DMS79 (cell line): ENCODE measurements at regions not wholly inside any gene's neighbourhood (a gene's known extent, or its start where the extent isn't known, plus 50 kb on each side); places are given as distances from the start of the nearest gene placed in this dataset.
"Not testable (repeated sequence)": the region's sequence is repeated elsewhere in the genome, so short reads cannot be mapped to it uniquely, and the experiment has no call there.

ENCODE experiments used
- DNase-seq: peaks from one replicate; lab custom pipeline; 2025; lab: John Stamatoyannopoulos, UW

DNA sequence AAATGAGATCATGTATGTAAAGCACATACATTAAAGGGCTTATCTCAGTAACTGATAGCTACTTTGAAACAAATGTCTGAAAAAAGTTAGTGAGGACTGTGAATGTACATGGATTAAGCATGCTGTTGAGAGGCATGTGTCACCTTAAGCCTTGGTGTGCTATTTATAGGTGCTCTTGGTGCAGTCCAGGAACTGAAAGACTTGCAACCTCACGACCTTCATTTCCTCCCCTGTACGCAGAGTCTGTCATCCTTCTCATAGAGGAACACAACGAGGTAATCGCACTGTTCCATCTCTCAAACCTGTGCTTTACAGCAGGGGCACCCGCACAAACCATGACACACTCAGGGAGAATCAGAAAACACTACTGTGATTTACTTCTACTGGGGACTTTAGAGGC, 65.6 kb downstream of the UFM1 start:
- no peak for DNase-seq

DNA sequence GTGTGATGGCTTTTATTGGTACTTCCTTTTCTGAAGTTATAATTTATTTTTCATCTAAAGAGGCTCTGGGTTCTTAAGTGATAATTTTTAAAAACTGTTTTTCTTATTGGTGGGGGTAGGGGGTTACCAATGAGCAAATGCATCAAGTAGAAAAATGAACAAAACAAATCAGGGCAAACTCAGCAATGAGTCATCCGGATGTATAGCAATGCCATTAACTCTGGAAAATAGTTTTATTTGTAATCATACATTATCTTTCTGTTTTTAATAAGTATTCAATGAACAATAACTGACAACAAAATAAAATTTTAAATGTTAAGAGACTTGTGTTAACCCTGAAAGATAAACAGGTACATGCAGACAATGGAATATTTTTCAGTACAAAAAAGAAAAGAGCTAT, 67.6 kb downstream of the UFM1 start:
- DNase-seq = no peak

DNA sequence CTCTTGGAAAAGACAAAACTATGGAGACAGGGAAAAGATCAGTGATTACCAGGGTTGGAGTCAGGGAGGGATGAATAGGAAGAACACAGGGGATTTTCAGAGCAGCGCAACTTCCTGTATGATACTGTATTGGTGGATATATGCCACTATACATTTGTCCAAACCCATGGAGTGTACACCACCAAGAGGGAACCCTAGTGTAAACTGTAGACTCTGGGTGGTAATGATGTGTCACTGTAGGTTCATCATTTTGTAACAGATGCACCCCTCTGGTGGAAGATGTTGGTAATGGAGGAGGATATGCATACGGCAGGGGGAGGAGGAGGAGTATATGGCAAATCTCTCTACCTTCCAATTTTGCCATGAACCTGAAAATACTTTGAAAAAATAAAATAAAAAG, 68.1 kb downstream of the UFM1 start:
- no peak for DNase-seq

DNA sequence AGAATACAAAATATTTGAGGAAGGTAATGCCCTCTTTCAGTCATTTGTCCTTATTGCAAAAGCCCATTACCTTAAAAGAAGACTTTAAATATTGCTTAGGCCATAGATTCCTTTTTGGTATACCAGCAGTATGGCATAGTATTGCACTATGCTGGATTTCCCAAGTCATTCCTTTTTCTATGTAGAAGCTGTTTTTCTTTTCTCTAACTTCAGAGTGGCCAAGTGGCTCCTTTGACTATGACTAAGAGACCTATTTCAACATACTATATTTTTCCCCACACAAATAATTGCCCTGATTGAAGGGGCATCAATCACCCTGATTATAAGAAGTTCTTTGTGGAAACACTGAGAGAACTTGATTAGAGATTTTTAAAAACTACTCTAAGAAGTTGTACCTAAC, 68.6 kb downstream of the UFM1 start:
- DNase-seq = no peak

DNA sequence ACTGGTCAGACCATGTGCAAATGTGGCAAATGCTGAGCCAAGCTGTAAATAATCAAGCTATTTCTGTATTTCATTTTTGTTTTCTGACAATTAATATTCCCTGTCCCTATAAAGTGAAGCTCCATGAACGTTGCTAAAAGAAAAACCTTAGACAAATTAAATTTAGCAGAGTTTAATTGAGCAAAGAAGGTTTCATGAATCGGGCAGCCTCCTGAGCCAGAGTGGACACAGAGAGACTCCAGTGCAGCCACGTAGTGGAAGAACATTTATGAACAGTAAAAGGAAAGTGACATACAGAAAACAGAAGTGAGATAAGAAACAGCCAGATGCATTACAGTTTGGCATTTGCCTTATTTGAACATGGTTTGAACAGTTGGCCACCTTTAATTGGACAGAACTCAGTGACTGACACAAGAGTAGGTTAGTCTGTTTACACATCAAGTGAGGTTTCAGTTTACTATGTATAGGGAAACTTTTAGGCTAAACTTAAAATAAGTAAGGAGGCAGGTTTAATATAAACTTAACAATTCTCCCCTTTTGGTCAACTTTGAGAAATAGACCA, 69.7 kb downstream of the UFM1 start:
- no peak for DNase-seq

DNA sequence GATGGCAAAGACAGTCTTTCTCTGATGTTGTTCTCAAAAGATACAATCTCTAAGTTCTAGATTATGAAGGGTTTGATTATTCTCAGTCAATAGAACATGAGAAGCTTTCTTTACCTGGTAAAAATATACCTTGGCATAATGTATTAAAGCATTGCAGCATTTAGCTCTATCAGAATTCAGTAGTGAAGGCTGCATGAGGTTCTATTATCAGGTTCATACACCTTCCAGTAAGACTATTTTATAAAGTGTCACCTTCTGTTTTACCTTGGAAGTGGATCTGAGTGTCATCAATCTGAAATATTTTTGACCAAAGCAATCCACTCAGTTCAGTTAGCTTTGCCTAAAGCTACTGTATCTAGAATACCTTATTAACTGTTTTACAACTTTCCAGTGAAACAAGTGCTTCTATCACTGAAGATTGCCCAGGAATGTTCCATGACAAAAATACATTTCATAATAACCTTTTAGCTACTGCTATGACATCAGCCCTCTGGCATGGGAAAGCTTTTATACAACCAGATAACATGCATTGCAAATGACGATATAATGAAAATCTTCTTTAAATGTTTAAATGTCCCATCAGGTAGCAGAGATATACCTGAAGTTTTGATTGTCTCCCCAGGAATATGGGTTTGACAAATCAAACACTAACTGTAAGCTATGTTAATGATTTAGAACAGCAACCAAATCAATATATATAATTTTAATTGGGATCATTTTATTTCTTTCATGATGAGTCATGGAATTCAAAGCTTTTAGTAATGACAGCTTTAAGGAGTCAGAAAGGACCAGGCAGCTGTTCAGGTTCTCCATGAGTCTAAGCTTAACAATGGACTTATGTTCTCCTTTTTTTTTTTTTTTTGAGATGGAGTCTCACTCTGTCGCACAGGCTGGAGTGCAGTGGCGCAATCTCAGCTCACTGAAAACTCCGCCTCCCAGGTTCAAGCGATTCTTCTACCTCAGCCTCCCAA, 72.2 kb downstream of the UFM1 start:
- no peak for DNase-seq

DNA sequence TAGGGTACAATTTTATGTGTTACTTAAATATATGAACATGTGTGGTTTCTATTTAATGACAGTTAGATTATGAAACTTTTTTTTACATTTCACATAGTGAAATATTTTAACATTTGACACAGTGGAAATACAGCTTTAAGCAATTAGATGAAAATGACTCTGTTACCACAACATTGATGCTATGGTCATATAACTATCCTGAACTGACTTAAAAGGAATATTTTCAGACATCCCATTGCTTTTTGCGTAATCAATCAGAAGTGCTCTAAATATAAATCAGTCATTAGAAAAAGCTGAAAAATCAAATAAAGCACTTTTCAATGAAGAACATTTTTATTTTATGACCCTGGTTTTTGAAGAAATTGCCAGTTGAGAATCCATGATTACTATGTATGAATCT, 80.3 kb downstream of the UFM1 start:
- DNase-seq = no peak

DNA sequence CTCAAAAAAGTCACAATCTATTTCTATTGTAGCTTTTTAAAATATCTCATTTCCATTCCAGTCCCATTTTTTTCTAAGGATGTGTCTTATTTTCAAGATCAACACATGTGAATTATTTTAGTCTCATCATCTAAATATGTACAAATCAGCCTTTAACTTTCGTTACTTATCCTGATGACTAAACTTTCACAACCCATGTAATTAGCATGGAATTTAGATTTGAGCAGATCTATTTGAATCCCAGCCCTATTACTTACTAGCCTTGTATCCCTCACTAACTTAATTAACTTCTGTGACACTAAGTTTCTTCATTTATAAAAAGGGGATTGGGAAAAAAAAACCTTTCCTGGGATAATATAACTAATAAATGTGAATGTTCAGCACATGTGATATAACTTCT, 81.1 kb downstream of the UFM1 start:
- no peak for DNase-seq

DNA sequence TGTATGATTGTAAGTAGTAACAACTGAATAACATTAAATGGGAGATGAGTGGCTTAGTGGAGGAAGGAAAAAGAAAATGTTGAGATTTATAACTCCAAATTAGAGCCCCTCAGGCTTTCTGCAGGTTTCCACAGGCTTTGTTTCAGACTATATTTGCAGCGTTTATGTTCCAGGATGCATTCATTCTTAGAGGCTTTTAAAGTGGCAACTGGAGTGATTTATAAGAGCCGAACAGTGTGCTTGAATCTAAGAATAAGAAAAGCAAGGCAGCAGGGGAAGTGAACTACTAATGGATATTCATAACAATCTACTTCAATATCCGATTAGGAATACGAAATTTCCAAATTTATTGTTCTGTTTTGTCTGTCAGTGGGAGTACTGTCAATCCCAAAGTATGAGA, 91.0 kb downstream of the UFM1 start:
- DNase-seq = no peak

DNA sequence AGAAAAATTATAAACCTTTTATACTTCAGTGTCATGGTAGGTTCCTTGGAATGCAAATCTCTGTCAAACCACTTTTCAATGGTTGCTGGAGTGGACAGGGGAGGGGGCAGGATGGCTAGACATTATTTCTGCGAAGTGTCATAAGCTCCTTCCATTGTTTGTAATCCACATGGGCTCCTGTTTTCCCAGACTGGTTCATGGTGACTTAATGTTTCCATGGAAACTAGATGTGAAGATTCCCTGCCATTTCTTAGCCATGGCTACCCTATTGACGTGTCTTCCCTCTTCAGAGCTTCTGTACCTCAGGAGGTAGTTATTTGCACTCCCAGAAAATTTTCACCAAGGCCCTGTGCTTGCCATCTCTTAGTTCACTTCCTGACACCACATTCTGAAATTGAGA, 95.3 kb downstream of the UFM1 start:
- DNase-seq = no peak

DNA sequence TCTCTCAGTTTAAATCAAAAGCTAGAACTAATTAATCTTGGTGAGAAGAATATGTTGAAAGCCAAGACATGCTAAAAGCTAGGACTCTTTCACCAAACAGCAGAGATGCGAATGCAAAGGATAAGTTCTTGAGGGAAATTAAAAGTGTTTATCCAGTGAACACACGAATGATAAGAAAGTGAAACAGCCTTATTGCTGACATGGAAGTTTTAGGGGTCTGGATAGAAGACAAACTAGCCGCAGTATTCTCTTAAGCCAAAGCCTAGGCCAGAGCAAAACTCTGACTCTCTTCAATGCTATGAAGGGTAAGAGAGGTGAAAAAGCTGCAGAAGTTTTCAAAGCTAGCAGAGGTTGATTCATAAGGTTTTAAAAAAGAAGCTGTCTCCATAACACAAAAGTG, 103.0 kb downstream of the UFM1 start:
- no peak for DNase-seq

DNA sequence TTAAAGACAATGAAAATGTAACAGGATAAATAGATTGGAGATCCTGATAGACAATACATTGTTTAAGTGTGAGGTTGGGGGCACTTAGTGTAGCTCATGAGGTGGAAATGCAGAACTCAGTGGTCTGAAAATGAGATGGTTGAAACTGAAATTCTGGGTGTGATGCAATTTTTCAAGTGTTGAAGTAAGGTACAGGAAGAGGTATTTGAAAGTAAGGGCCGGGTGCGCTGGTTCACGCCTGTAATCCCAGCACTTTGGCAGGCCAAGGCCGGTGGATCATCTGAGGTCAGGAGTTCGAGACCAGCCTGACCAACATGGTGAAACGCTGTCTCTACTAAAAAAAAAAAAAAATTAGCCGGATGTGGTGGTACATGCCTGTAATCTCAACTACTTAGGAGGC, 113.0 kb downstream of the UFM1 start:
- DNase-seq = no peak

DNA sequence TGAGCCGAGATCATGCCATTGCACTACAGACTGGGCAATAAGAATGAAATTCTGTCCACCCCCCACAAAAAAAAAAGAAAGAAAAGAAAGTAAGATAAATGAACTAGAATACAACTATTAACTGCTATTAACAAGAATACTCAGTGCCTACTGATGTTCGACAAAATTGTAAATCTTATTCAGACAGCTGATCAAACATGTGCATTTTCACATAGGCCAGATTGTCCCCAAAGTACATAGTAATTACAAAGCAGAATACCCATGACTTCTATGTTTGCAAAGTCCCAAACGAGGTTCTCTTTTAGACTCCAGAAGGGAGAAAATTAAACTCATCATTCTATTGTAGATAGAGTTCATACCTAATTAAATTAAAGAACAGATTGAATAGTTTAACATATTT, 113.4 kb downstream of the UFM1 start:
- no peak for DNase-seq

DNA sequence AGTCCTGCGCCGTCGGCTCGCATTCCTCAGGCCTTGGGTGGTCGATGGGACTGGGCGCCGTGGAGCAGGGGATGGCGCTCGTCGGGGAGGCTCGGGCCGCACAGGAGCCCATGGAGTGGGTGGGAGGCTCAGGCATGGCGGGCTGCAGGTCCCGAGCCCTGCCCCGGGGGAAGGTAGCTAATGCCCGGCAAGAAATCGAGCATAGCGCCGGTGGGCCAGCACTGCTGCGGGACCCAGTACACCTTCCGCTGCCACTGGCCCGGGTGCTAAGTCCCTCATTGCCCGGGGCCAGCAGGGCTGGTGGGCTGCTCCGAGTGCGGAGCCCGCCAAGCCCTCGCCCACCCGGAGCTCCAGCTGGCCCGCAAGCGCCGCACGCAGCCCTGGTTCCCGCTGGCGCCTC, 122.8 kb downstream of the UFM1 start:
- not testable (repeated sequence) for DNase-seq

DNA sequence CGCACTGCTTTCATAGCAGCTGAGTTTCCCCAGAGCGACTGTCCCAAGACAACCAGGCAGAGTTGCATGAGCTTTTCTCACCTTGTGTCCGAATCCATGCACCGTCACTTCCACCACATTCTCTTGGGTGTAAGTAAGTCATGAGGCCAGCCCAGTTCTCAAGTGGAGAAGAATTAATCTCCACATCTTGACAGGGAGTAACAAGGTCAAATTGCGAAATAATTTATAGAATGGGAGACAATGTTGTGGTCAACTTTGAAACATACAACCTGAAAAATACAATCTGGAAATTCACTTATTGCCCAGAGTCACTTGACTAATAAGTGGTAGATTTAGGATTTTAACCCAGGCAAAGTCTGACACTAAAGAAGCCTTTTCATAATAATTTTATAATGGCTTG, 123.7 kb downstream of the UFM1 start:
- DNase-seq = no peak

DNA sequence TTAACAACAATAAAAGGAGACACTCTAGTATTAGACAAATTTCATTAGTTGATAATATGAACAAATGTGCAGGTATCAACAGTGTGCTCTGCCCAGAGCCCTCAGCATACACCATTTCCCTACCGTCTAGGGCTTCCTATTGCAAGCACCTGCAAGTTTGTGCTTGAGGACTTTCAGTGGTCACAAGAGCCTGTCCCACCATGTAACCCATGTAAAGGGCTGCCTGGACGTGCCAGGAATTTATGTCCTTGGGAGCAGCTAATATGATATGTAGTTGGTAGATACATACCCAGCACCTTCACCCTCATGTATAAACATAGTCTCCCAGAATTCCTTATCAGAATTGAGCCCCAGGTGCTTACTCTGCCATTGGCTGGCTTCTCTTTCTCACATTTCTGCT, 128.0 kb downstream of the UFM1 start:
- no peak for DNase-seq

DNA sequence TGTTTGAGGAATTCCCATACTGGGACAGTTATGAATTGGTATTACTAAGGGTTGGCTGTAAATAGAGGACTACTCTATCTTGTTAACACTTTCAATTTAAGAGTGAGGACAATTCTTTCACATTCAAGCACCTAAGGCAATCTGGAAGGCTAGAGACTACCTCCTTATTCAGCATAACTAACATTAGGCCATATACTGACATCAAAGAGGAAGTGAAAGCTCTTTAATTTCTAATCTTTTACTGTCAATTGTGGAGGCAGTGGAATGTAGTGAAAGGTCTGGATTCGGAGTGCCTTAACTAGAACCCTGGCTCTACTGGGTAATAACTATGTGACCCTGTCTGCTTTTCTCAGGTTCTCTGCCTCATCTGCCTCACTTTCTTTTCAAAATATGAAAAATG, 134.0 kb downstream of the UFM1 start:
- no peak for DNase-seq

DNA sequence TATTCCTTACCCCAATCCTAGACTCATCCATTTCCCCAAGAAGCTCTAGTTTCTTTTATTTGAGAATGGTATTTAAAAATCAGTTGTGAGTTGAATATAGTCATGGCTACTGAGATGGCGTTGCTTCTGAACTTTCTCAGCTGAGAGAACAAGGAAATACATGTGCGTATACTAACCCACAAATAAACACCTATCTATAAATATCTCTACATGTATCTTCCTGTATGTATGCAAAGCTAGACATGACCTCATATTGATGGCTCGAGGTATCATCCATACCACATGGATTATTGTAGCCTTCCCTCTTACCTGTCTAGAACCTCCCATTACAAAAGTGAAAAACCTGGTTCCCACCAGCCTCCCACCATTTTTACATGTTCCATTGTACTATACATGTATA, 141.0 kb downstream of the UFM1 start:
- DNase-seq = no peak

DNA sequence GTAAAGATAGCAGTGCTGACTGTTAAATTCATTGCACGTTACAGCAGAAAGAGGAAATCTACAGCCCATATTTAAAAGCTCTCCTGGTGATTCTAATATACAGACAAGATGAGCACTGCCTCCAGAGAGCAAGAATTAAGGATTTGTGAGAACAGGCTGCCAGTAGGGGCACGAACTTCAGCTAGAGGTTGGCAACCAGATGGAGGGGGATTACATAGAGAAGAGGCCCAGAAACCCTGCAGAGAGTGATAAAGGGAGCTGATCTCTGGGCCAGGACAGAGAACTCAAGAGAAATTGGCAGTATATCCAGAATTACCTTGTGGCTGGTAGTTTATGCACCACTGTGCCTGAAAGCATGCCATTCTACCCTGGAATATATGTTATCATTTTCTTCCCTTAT, 144.8 kb downstream of the UFM1 start:
- no peak for DNase-seq

DNA sequence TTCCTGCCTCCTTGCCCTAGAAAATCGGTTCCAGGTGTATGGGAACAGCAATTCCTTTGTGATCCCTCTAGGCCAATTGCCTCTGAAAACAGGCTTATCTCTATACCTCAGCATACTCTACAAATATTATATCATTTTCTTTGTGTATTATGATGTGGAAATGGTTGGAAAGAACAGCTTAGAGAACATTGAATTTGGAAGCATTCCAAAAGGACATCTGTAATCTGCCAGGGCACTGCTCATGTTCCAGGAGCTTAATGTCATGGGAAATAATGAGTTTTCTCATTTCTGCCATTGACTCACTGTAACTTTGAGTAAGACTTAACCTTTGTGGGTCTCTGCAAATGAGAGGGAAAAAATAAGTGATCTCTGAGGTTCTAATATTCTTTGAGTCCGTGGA, 147.3 kb downstream of the UFM1 start:
- no peak for DNase-seq

DNA sequence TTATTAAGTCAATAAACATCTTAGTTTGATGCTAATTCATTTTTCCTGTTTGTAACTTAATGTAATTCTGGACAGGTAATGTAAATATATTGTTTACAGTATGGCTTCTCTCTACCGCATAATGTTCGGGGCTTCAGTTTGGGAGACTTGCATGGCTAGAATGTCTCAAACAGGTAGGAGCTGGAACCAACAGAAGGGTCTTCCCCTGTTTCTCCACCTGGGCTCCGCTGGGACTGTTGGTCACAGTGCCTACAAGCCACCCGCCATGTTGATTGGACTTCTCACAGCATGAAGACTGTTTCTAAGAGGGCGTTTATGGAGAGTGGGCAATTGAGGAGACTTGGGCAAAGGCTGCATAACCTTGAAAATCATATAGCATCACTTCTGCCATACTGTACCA, 148.6 kb downstream of the UFM1 start:
- no peak for DNase-seq

DNA sequence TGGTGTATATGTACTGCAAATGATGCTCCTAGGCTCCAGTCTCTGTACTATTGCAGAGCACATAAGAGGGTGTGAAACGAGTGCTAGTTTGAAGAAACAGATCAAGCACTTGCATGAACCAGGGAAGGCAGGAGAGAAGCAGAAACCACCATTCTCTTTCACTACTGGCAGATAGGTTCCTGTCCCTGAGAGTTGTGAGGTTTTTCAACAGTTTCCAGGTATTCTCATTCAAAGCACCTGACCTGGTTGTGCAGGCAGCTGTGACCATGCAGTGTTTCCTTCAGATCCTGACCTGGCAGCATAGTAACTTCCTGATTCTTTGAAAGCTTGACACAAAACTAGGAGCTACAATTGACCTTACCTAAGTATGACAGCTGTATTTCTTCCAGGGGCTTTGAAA, 164.9 kb downstream of the UFM1 start:
- no peak for DNase-seq

DNA sequence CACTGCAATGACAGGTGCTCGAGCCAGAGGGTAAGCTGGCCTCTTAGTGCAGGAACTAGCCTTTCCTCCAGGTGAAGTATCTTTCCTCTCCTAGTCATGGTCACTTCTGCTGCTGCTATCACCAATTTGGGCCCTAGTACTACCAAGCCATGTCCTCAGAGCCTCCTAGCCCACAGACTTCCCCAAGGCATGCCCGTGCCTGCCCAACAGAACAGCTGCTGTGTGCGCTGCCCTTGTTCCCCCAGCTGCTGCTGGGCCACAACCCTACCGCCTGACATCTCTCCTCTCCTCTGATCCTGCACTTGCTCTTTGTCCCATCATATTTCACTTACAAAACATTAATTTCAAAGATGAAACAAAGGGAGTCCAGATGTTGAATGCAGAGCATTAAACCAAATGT, 168.5 kb upstream of the FREM2 start:
- no peak for DNase-seq
